GM23338 (cell line): ENCODE measurements at regions not wholly inside any gene's neighbourhood (a gene's known extent, or its start where the extent isn't known, plus 50 kb on each side); places are given as distances from the start of the nearest gene placed in this dataset.

Experiments
- ATAC-seq: fragments of 200-7000 bp; cut with Tn5 transposase; 3 replicates; pipeline ENCODE4 v1.9.1; 2020
- DNase-seq: peaks from one replicate; pipeline ENCODE4 v3.0.0-alpha.2; 2015; ENCODE audit warnings: low spot score
- H2AFZ ChIP-seq: fragments of 200-600 bp; sonication (generic); 2 replicates; pipeline ENCODE4 v1.8.0; 2016; ENCODE audit warnings: antibody characterized with exemption, mild to moderate bottlenecking, moderate library complexity
- H3F3A ChIP-seq: fragments of 200-600 bp; sonication (generic); replicated peaks from 2 replicates; pipeline ENCODE4 v1.8.0; 2017; ENCODE audit warnings: antibody characterized with exemption, mixed run types, low read depth
- H3K27ac ChIP-seq: fragments of 200-600 bp; sonication (generic); 2 replicates; pipeline ENCODE4 v1.6.1; 2016; ENCODE audit warnings: low read depth
- H3K27me3 ChIP-seq: fragments of 200-600 bp; sonication (generic); 2 replicates; pipeline ENCODE4 v1.8.0; 2016; ENCODE audit warnings: mild to moderate bottlenecking, mixed run types, moderate library complexity; ENCODE audit not compliant: insufficient read depth
- H3K36me3 ChIP-seq: fragments of 200-600 bp; sonication (generic); 2 replicates; pipeline ENCODE4 v1.8.0; 2016; ENCODE audit warnings: mild to moderate bottlenecking; ENCODE audit not compliant: insufficient read depth
- H3K4me1 ChIP-seq: fragments of 200-600 bp; sonication (generic); 2 replicates; pipeline ENCODE4 v1.8.0; 2016; ENCODE audit warnings: mild to moderate bottlenecking, moderate library complexity; ENCODE audit not compliant: insufficient read depth
- H3K4me2 ChIP-seq: fragments of 200-600 bp; sonication (generic); 2 replicates; pipeline ENCODE4 v1.7.1; 2017; ENCODE audit warnings: mixed run types
- H3K4me3 ChIP-seq: fragments of 200-600 bp; sonication (generic); 2 replicates; pipeline ENCODE4 v1.6.1; 2016; ENCODE audit warnings: mixed run types
- H3K79me2 ChIP-seq: fragments of 200-600 bp; sonication (generic); replicated peaks from 2 replicates; pipeline ENCODE4 v1.8.0; 2017; ENCODE audit warnings: mild to moderate bottlenecking; ENCODE audit not compliant: insufficient read depth
- H3K9me2 ChIP-seq: fragments of 200-600 bp; sonication (generic); 2 replicates; pipeline ENCODE4 v1.8.0; 2017; ENCODE audit not compliant: insufficient read depth
- H4K20me1 ChIP-seq: fragments of 200-600 bp; sonication (generic); replicated peaks from 2 replicates; pipeline ENCODE4 v1.8.0; 2017; ENCODE audit warnings: mild to moderate bottlenecking; ENCODE audit not compliant: insufficient read depth
- H3K27ac Mint-ChIP-seq: 2 replicates; pipeline ENCODE4 v1.8.0; 2020; ENCODE audit warnings: inconsistent platforms, mild to moderate bottlenecking, moderate library complexity, mixed read lengths
- H3K27me3 Mint-ChIP-seq: 3 replicates; pipeline ENCODE4 v1.8.0; 2022; ENCODE audit warnings: low read depth, mild to moderate bottlenecking, moderate library complexity, mixed read lengths, inconsistent platforms; ENCODE audit not compliant: insufficient read depth, poor library complexity
- H3K36me3 Mint-ChIP-seq: 3 replicates; pipeline ENCODE4 v1.8.0; 2021; ENCODE audit warnings: low read depth, mild to moderate bottlenecking, inconsistent platforms, moderate library complexity, mixed read lengths
- H3K4me1 Mint-ChIP-seq: 3 replicates; pipeline ENCODE4 v1.8.0; 2020; ENCODE audit warnings: mild to moderate bottlenecking, inconsistent platforms, mixed read lengths
- H3K4me3 Mint-ChIP-seq: 3 replicates; pipeline ENCODE4 v1.8.0; 2021; ENCODE audit warnings: moderate library complexity, mild to moderate bottlenecking, inconsistent platforms, mixed read lengths
- H3K9me3 Mint-ChIP-seq: 3 replicates; pipeline ENCODE4 v1.8.0; 2020; ENCODE audit warnings: moderate library complexity, mild to moderate bottlenecking, inconsistent platforms, mixed read lengths
- CTCF ChIP-seq, 2 experiments: fragments of 200-600 bp in 1 of 2; sonication (generic) in 1 of 2; conservative IDR thresholded peaks; 2 replicates each; pipeline versions ENCODE4 v1.5.1 to v1.6.1; 2016 to 2017; ENCODE audit warnings: antibody characterized with exemption in 2 of 2, low read depth in 2 of 2, mild to moderate bottlenecking in 2 of 2, moderate library complexity in 1 of 2
- ETS1 ChIP-seq: IDR thresholded peaks from 2 replicates; pipeline ENCODE4 v1.6.1; 2016; ENCODE audit warnings: antibody characterized with exemption
- JUNB ChIP-seq: IDR thresholded peaks from one replicate; pipeline ENCODE4 v1.6.1; 2016; ENCODE audit warnings: antibody characterized with exemption; ENCODE audit not compliant: unreplicated experiment
- NANOG ChIP-seq: IDR thresholded peaks from 2 replicates; pipeline ENCODE4 v1.6.1; 2016; ENCODE audit warnings: antibody characterized with exemption, borderline replicate concordance
- POLR2AphosphoS5 ChIP-seq: IDR thresholded peaks from 2 replicates; pipeline ENCODE4 v1.6.1; 2016; ENCODE audit warnings: antibody characterized with exemption, low read depth
- REST ChIP-seq: IDR thresholded peaks from one replicate; pipeline ENCODE4 v1.6.1; 2018; ENCODE audit warnings: antibody characterized with exemption; ENCODE audit not compliant: unreplicated experiment
- ZNF114 ChIP-seq: fragments of 250-450 bp; sonication (Bioruptor Pico); IDR thresholded peaks from 2 replicates; pipeline ENCODE4 v1.5.0; 2020; ENCODE audit warnings: mild to moderate bottlenecking, moderate library complexity
- ZNF331 ChIP-seq: fragments of 250-450 bp; sonication (Bioruptor Pico); IDR thresholded peaks from 2 replicates; pipeline ENCODE4 v1.5.0; 2020; ENCODE audit warnings: low read depth, mild to moderate bottlenecking, moderate library complexity
- ZNF462 ChIP-seq: fragments of 250-450 bp; sonication (Bioruptor Pico); IDR thresholded peaks from 2 replicates; pipeline ENCODE4 v1.5.0; 2020; ENCODE audit warnings: mild to moderate bottlenecking, moderate library complexity

GRCh38 chr20:24762371-24762770 lies 186.7 kb upstream of the CST7 start (continued):
- TF ChIP-seq REST (no peak), CTCF (conservative IDR thresholded peaks at IDR 0.05; ENCODE audit: low read depth in 2 of 2) (no peak), ETS1 (no peak), NANOG (no peak)

GRCh38 chr20:24762791-24763350 lies 186.2 kb upstream of the CST7 start:
- no peaks in the 10 kb centered on the region for H3K36me3 Mint-ChIP-seq
- H3K4me1 Mint-ChIP-seq = peaks cover 2% of the 10 kb centered on the region; the same call in 2 of the 3 replicates
- no peak overlapping the region for H2AFZ ChIP-seq
- no peaks in the 10 kb centered on the region for H3K9me2 ChIP-seq
- H3K27ac Mint-ChIP-seq = no peak overlapping the region
- H3F3A ChIP-seq = no peaks in the 10 kb centered on the region
- H3K9me3 Mint-ChIP-seq = peaks cover 10% of the 10 kb centered on the region; the same call in 1 of the 3 replicates
- no peak overlapping the region for H3K4me3 ChIP-seq
- no peak overlapping the region for H3K4me3 Mint-ChIP-seq
- H3K27me3 ChIP-seq = no peaks in the 10 kb centered on the region
- H3K36me3 ChIP-seq = no peaks in the 10 kb centered on the region
- ATAC-seq (no peak), DNase-seq (no peak)
- H3K27me3 Mint-ChIP-seq = peaks cover 2% of the 10 kb centered on the region
- H3K79me2 ChIP-seq = no peaks in the 10 kb centered on the region
- H4K20me1 ChIP-seq = no peaks in the 10 kb centered on the region
- H3K4me2 ChIP-seq = no peak overlapping the region
- no peak overlapping the region for H3K27ac ChIP-seq
- no peaks in the 10 kb centered on the region for H3K4me1 ChIP-seq
- TF ChIP-seq JUNB (no peak), POLR2AphosphoS5 (no peak), ZNF462 (no peak), ZNF114 (CRISPR knock-in tag) (no peak), NANOG (no peak), ZNF331 (CRISPR knock-in tag) (no peak)
